ENCODE measurements at regions not wholly inside any gene's neighbourhood (a gene's known extent, or its start where the extent isn't known, plus 50 kb on each side); places are given as distances from the start of the nearest gene placed in this dataset.
"Not testable (repeated sequence)": the region's sequence is repeated elsewhere in the genome, so short reads cannot be mapped to it uniquely, and the experiment has no call there.

DNA sequence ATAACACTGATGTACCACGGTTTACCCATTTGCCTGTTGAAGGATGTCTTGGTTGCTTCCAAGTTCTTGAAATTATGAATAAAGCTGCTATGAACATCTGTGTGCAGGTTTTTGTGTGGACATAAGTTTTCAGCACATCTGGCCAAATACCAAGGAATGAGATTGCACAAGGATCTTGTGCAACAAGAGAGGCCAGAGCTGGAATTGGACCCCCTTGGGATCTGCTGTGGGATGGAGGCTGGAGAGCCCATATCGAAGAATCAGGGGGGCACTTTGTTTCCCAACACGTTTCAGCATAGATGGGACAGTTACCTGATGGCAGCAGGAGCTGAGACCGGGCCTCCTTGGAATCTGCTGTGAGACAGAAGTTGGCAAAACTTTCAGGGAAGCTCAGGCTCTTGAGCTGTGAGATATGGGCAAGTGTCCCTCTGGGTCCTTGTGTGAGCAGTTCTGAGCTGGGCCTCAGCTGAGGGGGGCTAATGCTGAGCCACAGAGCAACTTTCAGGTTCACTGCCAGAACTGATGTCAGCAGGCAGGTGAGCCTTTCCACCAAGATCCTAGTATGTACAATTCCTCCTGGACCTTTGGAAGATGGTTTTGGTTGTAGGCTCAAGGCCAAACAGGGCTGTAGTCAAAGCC is 115.2 kb upstream of the RAB18 start:
- peak; percentile 37 to 44 for DNase-seq (ENCODE audit: low read depth in 2 of 2)

DNA sequence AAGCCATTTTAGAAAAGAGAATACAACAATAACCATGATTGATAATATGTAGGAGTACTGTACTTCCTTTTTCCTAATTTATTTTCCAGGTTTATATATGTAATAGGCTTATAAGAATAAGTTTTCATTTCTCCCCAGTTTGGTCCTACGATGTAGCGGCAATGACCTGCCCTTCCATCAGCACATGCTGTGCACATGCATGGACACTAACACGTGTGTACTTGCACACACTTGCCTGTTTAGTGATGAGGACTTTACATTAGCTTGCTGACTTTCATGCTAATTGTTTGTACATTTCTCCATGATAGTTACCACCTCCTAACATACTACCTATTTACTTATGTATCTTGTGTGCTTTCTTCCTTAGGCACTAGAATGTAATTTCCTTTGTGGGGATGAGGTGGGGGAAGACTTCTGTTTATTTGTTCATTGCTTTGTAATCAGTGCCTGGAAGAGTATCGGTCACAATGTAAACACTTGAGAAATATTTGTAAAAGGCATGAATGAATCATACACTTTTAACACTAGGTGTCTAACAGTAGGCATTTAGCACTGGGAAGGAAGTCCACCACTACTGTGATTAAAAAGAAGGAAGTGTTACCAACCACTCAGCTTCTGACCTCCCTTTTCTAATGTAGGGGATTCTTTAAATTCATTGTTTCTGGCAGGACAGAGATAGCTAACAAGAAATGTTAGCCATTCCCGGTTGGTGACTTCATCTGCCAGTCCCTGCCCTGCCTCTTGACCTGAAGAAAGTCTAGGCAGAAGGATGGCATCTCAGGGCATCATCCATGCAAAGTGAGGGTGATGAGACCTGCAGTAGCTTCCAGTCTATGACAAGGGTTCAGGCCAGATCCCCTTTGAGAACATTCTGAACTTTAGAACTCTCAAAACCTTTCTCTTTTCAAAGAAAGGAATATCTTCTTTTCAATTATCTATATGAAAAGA is 120.2 kb upstream of the RAB18 start:
- DNase-seq (ENCODE audit: low read depth in 2 of 2) = no peak

DNA sequence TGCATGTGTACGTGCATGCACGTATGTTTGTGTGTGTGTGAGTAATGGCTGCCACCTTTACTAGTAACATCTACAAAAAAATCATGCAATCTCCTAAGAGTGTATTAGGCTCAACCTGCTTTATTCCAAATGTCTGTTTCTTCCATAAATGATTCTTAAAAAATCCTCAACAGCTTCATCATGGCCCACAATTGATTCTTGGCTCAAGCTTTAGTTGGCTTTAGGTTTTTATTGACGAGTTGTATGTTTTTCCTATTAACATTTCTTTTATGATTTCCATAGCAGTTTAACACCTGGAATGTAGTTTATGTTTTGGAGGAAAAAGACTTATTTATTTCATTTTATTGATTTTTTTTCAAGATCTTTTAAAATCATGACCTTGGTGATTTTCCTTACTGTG is 121.9 kb upstream of the RAB18 start:
- DNase-seq (ENCODE audit: low read depth in 2 of 2) = no peak

DNA sequence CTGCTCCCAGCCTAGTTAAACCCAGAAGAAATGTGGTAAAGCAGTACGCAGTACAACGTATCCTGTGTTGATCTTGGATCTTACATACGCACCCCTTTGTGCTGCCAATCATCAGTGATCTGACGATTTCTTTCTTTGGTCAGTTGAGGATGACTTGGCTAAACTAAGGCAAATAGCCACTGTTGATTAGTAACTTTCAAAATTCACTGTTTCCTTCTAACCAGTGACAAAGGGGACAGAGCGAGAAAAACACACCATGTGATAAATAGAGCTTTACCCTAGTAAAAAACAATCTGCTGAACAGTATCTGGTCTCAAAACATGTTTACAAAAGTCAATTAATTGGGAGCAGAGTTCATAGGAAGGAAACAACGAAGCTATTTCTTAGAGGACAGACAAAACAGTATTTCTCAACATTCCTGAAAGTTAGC is 123.2 kb upstream of the RAB18 start:
- no peak for DNase-seq (ENCODE audit: low read depth in 2 of 2)

DNA sequence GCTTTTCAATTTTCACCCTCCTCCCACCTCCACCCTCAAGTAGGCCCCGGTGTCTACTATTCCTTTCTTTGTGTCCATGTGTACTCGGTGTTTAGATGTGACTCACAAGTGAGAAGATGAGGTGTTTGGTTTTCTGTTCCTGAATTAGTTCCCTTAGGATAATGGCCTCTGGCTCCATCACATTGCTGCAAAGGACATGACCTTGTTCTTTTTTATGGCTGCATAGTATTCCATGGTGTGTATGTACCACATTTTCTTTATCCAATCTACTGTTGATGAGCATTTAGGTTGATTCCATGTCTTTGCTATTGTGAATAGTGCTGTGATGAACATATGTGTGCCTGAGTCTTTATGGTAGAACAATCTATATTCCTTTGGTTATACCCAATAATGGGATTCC is 125.1 kb upstream of the RAB18 start:
- DNase-seq (ENCODE audit: low read depth in 2 of 2) = not testable (repeated sequence)

DNA sequence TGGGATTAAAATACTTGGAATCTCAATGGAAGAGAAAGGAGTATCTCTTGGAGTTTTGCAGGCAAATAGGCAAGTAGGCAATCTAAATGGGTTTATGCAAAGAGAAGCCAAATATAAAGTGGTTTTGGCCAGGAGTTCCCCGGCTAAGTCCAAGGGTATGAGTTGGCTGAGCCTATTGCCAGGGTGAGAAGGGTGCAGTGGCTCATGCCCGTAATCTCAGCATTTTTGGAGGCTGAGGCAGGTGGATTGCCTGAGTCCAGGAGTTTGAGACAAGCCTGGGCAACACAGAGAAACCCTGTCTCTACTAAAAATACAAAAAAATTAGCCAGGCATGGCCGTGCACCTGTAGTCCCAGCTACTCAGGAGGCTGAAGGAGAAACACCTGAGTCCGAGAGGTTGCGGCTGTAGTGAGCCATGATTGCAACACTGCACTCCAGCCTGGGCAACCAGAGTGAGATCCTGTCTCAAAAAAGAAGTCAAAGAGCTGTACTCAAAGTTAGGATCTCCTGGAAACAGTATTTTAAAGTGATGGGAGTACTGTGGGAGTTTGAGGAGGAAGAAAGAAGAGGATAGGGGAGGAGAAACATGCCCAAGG is 130.4 kb upstream of the RAB18 start:
- no peak for DNase-seq (ENCODE audit: low read depth in 2 of 2)

DNA sequence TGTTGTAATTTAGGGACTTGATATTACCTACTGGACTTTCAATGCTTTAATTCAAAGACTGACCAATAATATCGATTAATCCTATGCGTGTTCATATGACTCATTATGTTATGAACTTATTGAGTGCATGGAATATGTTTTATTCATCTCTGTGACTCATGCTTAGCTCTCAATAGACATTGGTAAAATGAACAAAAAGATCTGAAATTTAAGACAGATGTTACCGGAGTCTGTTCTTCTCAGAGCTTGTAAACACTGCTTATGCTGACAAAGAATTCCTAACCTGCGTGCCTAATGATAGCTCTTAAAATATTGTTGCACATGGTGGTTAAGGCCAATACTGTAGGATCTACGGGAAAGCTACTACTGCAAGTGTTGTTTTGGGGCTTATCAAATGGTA is 131.5 kb upstream of the ACBD5 start:
- DNase-seq (ENCODE audit: low read depth in 2 of 2) = peak; percentile 19 to 24

DNA sequence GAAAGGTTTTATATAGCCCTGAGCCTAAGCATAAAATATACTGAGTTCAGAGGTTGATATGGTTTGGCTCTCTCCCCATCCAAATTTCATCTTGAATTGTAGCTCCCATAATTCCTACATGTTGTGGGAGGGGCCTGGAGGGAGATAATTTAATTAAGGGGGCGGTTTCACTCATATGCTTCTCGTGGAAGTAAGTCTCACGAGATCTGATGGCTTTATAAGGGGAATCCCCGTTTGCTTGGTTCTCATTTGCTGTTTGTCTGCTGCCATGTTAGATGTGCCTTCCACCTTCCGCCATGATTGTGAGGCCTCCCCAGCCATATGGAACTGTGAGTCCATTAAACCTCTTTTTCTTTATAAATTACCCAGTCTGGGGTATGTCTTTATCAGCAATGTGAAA is 130.8 kb upstream of the ACBD5 start:
- DNase-seq (ENCODE audit: low read depth in 2 of 2) = not testable (repeated sequence)

DNA sequence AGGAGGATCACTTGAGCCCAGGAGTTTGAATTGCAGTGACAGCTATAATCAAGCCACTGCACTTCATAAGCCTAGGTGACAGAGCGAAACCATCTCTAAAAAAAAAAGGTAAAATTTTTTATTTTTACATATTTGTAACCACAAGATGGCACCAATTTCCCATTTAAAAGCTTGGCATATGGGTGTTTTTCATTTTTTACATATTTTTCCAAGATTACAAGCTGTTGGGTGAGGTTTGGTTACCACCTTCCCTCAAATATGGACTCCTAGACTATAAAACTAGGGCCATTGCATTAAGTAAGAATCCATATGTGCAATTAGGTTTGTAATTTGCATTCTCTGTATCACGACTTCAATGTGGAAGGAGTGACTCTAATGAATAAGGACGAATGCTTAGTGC is 129.3 kb upstream of the ACBD5 start:
- DNase-seq (ENCODE audit: low read depth in 2 of 2) = peak in 1 of 2 experiments; percentile 8

DNA sequence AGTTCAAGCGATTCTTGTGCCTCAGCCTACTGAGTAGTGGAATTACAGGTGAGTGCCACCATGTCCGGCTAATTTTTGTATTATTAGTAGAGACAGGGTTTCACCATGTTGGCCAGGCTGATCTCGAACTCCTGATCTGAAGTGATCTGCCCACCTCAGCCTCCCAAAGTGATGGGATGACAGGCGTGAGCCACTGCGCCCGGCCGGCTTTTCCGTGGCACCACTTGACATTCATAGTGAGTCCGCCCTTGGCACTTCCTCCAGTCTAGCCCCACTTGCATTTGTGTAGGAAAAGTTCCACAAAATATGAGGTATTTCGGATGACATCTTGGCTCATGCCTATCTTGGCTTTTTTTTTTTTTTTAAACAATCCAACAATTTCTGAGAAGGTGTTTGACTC is 128.1 kb upstream of the ACBD5 start:
- DNase-seq (ENCODE audit: low read depth in 2 of 2) = no peak

DNA sequence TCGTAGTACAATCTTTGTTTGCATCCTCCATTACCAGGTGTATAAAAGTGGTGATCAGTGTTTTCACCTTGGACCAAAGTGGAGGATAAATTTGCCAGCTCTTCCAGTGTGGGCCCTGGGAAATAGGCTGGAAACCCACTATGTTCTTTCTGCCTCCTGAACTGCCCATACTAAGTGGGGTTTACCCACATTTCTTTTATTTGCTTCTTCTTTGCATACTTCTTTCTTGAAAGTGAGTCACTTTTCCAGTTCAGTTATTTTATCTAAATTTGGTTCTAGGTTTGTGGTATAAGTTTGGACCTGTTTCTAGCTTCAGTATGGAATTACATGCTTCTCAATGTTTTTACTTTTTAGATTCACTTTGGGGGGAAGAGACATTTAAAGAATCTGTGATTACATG is 126.2 kb upstream of the ACBD5 start:
- DNase-seq (ENCODE audit: low read depth in 2 of 2) = no peak

DNA sequence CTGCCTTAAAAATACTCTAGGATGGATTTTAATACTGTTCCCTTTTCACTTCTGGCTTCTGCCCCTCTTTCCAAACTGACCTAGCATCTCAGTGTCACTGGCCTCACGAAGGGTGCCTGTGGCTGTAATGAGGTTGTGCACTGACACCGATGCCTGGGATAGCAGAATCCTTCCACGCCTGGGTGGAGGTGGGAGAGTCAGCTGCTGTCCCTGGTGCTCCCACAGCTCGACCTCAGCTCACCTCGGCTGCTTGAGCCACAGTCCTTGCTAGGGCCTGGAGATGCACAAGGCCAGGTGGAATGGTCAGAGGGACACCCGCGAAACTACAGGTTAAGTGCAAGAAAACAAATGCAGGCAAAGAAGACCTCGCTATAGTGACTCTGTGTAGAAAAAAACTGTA is 123.4 kb upstream of the ACBD5 start:
- DNase-seq (ENCODE audit: low read depth in 2 of 2) = no peak

DNA sequence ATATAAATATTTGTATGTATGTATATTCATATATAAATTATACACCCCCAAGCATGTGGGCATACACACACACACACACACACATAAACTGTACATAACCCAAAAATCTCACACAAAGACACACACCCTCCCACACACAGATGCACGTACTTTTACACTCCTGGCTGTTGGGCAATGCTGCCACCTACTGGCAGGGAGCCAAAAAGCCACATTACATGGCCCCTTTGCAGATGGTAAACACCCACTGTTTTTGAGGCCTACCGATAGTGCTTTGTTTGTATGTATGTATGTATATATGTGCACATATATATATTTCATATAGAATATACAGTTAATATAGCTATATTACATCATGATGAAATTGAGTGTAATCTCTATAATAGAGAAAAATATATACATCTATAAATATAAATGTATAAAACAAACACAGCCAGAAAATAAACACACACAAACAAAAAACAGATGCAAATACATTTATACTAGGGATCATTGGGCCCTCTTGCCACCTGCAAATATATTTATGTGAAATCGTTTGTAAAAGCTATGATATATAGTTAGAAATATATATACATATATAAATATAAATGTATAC is 120.1 kb upstream of the ACBD5 start:
- peak; percentile 51 to 61 for DNase-seq (ENCODE audit: low read depth in 2 of 2)

DNA sequence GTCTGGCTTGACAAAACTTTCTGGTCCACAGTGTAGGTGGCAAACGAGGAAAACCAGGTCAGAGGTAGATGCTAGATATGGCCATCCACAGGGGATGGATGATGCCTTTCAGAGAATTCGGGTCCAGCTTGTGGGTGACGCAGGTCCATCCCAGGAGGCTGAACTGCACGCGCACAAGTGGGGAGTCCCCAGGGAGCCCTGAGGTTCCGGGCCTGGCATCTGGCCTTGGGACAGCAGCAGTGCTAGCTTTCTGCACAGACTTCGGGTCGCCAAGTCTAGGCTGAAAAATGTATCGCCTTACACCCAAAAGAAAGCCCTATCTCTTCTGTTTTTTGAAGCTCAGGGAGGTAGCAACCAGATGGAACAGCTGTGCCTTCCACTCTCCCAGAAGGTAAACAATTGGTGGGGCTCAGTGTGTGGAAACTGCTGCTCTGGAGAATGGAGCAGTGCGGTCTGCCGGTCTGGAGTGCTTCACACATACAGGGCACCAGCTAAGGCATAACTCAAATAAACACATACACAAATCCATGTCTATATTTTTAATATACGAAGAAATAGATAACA is 119.3 kb upstream of the ACBD5 start:
- no peak for DNase-seq (ENCODE audit: low read depth in 2 of 2)

DNA sequence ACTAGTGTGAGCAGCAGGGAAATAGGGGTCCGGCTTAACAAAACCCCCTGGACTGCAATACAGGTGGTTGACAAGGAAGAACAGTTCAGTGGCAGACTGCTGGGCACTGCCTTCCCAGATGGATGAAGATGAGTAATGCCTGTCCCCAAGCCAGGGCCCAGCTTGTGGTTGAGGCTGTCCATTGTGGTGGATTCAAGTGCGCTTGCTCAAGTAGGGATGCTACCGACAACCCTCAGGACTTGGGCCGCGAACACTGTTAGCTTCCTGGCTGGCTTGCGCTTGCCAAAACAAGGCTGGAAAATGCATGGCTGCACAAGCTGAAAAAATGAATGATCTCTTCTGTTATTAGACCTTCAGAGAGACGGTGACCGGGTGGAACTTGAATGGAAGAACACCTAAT is 116.1 kb upstream of the ACBD5 start:
- DNase-seq (ENCODE audit: low read depth in 2 of 2) = no peak

DNA sequence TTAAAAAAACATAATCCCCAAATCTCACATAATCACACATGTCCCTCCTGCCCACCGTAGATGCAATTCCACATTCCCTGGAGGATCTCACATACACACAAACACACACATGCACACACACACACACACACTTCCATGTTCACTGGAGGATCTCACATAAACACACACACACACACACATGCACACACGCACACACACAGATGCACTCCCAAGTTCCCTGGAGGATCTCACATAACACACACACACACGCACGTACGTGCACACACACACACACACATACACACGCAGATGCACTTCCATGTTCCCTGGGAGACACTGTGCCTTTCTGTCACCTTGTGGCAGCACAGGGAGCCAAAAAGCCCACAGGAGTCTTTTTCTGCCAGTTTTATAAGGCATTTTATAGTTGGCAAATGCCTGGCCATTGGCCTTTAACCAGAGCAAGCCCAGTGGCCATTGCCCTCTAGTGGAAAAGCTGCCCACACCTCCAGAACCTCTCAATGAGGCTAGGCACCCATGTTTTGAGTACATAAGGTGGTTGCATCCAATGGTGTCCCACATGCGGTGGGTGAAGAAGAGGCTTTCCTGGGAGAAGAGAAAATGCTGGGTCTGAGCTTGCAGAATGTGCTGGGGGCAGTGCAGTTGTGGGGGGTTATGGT is 115.4 kb upstream of the ACBD5 start:
- no peak for DNase-seq (ENCODE audit: low read depth in 2 of 2)

DNA sequence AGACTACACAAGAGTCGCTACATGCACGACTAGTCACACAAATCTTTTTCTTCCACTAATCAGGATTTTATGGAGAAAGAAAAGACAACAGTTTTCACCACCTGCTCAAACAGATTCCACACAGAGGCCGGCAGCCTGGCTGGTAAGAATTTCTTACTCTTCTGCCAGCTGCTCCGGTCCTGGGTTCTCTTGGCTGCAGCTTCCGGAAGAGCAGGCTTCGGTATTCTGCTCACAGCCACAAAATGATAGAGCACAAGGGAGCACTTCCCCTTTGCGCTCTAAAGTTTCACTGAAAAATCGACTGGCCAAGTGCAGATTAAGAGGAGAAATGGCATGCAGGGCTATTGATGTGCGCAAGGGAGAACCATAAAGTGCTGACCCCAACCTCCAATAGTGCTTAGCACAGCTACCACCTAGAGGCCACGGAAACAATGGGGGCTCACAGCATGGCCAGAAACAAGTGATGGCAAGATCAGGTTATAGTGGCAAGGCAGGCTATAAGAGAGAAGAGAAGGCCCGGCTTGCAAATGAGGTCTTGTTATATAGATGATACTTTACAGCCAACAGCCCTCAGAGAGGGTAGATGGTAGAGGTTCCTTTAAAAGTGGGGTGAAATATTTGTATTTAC is 114.2 kb upstream of the ACBD5 start:
- DNase-seq (ENCODE audit: low read depth in 2 of 2) = not testable (repeated sequence)

DNA sequence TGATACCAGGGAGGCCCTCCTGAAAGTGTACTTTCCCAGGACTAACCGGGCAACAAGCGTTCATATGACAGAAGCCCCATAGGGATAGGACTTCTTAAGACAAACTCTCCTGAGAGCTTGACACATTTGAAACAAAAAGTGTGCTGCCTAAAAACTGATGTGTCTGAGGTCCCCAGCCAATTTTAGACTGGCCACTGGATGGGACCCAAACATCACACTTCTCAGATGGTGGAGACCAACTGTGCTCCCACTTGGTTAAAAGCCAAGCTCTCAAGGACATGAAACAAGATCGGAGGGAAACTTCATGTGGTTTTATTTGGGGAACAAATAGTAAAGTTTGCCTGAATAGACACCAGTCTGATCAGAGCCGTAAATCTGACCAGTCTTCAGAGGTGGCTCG is 113.5 kb upstream of the ACBD5 start:
- not testable (repeated sequence) for DNase-seq (ENCODE audit: low read depth in 2 of 2)

DNA sequence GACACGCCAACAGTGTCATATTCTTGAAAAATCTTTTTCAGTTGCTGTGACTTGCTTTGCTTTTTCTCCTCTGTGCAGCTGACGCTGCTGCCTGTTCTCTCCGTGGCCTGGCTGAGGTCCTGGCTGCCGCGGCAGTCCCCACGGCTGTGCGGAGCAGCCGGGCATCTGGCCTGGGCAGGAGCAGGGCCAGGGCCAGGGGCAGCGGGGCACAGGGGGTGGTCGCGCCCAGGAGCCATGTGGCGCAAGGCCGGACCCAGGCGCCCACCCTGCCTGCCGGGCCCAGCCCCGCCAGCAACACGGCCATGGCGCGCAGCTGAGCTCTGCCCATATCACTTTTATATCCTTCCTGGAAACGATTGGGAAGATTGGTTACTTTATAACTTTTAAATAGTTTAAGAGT is 109.4 kb upstream of the ACBD5 start:
- DNase-seq (ENCODE audit: low read depth in 2 of 2) = no peak

DNA sequence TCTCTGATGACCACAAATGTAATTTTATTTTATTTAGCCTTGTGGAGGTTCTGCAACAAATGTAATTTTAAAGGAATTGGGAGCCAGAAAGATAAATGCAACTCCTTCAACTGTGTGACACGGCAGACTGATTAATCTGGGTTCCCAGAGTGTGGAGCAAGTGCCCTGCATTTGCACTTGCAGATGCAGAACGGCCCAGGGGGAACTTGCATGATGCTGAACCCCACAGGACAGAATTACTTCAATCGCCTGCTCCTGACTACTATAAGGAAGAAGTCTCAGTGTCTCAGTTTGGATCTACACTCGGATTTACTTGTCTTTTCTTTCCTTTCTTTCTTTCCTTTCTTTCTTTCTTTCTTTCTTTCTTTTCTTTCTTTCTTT is 107.2 kb upstream of the ACBD5 start:
- not testable (repeated sequence) for DNase-seq (ENCODE audit: low read depth in 2 of 2)

DNA sequence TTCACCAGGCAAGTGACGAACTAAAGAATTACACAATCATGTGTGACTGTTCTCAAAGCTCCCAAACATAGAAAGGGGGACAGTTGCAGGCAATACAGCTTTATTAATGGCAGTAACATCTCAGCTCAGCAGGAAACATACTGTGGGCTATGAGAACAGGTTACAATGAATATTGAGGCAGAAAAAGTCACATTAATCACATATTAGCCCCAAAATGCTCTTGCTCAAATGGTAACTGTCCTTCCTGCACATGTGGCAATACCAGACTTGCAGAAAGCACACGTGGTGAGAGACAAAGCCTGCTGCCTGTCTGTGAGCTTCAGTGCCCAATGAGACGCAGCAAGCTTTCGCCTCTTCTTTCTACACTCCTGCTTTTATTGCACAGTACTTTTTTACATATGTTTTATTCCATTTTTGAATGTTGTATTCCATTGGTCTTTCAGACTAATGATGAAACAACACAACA is 104.9 kb upstream of the ACBD5 start:
- DNase-seq (ENCODE audit: low read depth in 2 of 2) = no peak
